Upper lobe of left lung (tissue), 4 donors: ENCODE measurements at regions not wholly inside any gene's neighbourhood (a gene's known extent, or its start where the extent isn't known, plus 50 kb on each side); places are given as distances from the start of the nearest gene placed in this dataset.

Experiments used
- EP300 ChIP-seq, 4 donors: sonication (generic); formaldehyde crosslinking; IDR thresholded peaks; one replicate each; pipeline ENCODE4 v1.5.1; 2017; ENCODE audit warnings: antibody characterized with exemption in 4 of 4, control low read depth in 2 of 4
- POLR2A ChIP-seq, 4 donors: fragments of 450-650 bp; IDR thresholded peaks; one replicate each; pipeline ENCODE4 v1.5.1; 2016 to 2017; ENCODE audit warnings: antibody characterized with exemption in 4 of 4, mild to moderate bottlenecking in 2 of 4
- POLR2AphosphoS5 ChIP-seq, 2 donors: sonication (generic); formaldehyde crosslinking; IDR thresholded peaks; one replicate each; pipeline ENCODE4 v1.5.1; 2017; ENCODE audit warnings: antibody characterized with exemption in 2 of 2
- TF ChIP-seq, protein P1 (sequence below), 6 experiments: fragments of 450-650 bp in 4 of 6; fragments of 200-600 bp in 2 of 6; sonication (generic) in 2 of 6; IDR thresholded peaks; one replicate each; pipeline ENCODE4 v1.5.1; 2016 to 2019; ENCODE audit warnings: antibody characterized with exemption in 6 of 6

DNA sequence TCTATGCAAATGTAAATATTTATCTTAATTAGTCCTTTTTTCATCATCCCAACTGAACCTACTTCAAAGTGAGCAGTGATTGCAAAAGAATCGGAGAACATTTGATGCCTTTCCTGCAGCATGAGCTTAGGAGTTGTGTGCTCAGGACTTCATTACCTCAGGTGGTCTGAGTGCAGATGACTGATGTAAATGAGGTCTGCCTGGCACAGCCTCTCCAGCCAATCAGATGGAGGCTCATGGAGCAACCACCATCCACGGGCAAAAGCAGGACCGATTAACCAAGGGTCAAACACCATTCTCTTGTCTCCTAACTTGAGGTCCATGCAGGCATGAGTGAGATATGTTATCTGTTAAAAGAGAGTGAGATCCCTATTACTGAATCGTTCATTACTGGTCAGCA lies 165.7 kb upstream of the CARMIL1 start:
- TF ChIP-seq, protein P1, sequence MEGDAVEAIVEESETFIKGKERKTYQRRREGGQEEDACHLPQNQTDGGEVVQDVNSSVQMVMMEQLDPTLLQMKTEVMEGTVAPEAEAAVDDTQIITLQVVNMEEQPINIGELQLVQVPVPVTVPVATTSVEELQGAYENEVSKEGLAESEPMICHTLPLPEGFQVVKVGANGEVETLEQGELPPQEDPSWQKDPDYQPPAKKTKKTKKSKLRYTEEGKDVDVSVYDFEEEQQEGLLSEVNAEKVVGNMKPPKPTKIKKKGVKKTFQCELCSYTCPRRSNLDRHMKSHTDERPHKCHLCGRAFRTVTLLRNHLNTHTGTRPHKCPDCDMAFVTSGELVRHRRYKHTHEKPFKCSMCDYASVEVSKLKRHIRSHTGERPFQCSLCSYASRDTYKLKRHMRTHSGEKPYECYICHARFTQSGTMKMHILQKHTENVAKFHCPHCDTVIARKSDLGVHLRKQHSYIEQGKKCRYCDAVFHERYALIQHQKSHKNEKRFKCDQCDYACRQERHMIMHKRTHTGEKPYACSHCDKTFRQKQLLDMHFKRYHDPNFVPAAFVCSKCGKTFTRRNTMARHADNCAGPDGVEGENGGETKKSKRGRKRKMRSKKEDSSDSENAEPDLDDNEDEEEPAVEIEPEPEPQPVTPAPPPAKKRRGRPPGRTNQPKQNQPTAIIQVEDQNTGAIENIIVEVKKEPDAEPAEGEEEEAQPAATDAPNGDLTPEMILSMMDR (IDR thresholded peaks at IDR 0.05): no peak
- no peak for TF ChIP-seq EP300 (IDR thresholded peaks at IDR 0.05)
- TF ChIP-seq POLR2AphosphoS5 (IDR thresholded peaks at IDR 0.05): no peak
- no peak for TF ChIP-seq POLR2A (IDR thresholded peaks at IDR 0.05)
